H1 (cell line): ENCODE measurements at regions not wholly inside any gene's neighbourhood (a gene's known extent, or its start where the extent isn't known, plus 50 kb on each side); places are given as distances from the start of the nearest gene placed in this dataset.

ENCODE experiments used
- CTCF ChIP-seq, 3 experiments: IDR thresholded peaks; 1 replicate in 2 of 3; 2 replicates in 1 of 3; pipeline versions ENCODE4 v1.5.1 to v1.6.1; 2011; ENCODE audit warnings: low read length in 3 of 3, mild to moderate bottlenecking in 3 of 3, inconsistent platforms in 2 of 3, low read depth in 1 of 3, moderate library complexity in 1 of 3; ENCODE audit not compliant: insufficient read depth in 1 of 3; ENCODE audit errors: control extremely low read depth in 1 of 3
- EP300 ChIP-seq, 2 experiments: IDR thresholded peaks; 1 replicate in 1 of 2; 2 replicates in 1 of 2; pipeline ENCODE4 v1.6.1; 2011 to 2012; ENCODE audit warnings: low read depth in 2 of 2, low read length in 2 of 2, mild to moderate bottlenecking in 2 of 2, borderline replicate concordance in 1 of 2, inconsistent platforms in 1 of 2, moderate library complexity in 1 of 2
- GABPA ChIP-seq: IDR thresholded peaks from 2 replicates; pipeline ENCODE4 v1.6.1; 2011; ENCODE audit warnings: mild to moderate bottlenecking, low read length, moderate library complexity, borderline replicate concordance; ENCODE audit not compliant: insufficient read depth
- TEAD4 ChIP-seq: IDR thresholded peaks from 2 replicates; pipeline ENCODE4 v1.6.1; 2012; ENCODE audit warnings: low read depth, low read length, inconsistent platforms, mixed read lengths

DNA sequence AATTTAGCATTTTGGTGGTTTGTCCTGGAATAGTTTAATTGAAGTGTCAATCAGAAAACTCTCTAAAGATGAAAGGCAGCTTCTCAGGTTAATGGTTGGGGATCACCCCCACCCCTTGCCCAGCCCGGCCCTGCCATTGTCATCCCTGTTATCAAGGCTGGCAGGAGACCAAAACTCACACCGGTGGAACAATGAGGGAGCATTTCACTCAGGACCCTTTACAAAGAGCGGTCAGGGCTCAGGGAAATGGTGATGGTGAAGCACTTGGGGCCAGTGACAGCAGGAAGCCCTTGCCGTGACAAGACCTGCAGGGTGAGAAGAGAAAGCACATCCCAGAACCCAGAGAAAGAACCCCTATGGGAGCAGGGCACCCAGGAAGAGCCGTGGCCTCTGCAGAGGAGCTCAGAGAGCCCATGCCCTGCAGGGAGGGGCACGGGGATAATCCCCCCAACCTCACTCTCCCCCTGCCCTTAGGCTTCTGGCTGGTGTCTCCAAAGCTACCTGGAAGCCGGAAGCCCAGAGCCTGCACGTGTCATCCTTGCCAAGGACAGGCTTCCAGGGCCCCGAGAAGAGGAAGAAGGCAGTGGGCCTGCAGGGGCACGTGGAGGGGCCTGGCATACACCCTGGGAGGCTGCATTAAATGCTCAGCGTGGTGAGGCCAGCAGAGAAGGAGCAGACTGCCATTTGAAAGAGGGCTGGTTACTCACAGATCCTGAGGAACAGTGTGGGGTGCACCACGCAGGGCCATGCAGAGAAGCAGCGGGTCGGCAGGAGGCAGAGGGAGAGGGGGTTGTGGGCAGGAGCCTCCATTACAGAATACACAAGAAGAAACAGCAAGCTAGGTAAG is 80.6 kb upstream of the PRR20G start:
- TF ChIP-seq GABPA, result no peak
- TF ChIP-seq CTCF (IDR thresholded peaks at IDR 0.05; ENCODE audit: control extremely low read depth in 1 of 3, insufficient read depth in 1 of 3, low read depth in 1 of 3, low read length in 3 of 3), result no peak
- TF ChIP-seq TEAD4, result no peak
- no peak for TF ChIP-seq EP300 (IDR thresholded peaks at IDR 0.05; ENCODE audit: borderline replicate concordance in 1 of 2, low read depth in 2 of 2, low read length in 2 of 2)
